Right lobe of liver (tissue), 6 donors: ENCODE measurements at regions not wholly inside any gene's neighbourhood (a gene's known extent, or its start where the extent isn't known, plus 50 kb on each side); places are given as distances from the start of the nearest gene placed in this dataset.

Experiments used
- ATAC-seq, 4 donors: fragments of 200-7000 bp; cut with Tn5 transposase; one replicate each; pipeline ENCODE4 v1.9.1; 2020; ENCODE audit warnings: mild to moderate bottlenecking in 4 of 4, moderate library complexity in 4 of 4
- DNase-seq, 3 donors: peaks; one replicate each; pipeline ENCODE4 v3.0.0-alpha.2; 2020
- H3K27ac ChIP-seq, 3 donors: fragments of 200-600 bp; one replicate each; pipeline ENCODE4 v1.8.0; 2022
- H3K27me3 ChIP-seq, 2 donors: fragments of 200-600 bp; one replicate each; pipeline ENCODE4 v1.8.0; 2022
- H3K36me3 ChIP-seq, 4 donors: fragments of 200-600 bp; sonication (generic) in 1 of 4; one replicate each; pipeline versions ENCODE4 v1.5.1 to v1.8.0; 2017 to 2022; ENCODE audit warnings: control low read depth in 1 of 4
- H3K4me1 ChIP-seq, 4 donors: fragments of 200-600 bp; sonication (generic) in 1 of 4; one replicate each; pipeline versions ENCODE4 v1.5.1 to v1.8.0; 2017 to 2022; ENCODE audit warnings: control low read depth in 1 of 4
- H3K4me3 ChIP-seq, 3 donors: fragments of 200-600 bp; one replicate each; pipeline ENCODE4 v1.8.0; 2022
- H3K9me3 ChIP-seq, 4 donors: fragments of 200-600 bp; sonication (generic) in 1 of 4; one replicate each; pipeline versions ENCODE4 v1.5.1 to v1.8.0; 2017 to 2022; ENCODE audit warnings: control low read depth in 1 of 4
- POLR2A ChIP-seq: fragments of 450-650 bp; IDR thresholded peaks from one replicate; pipeline ENCODE4 v1.6.1; 2017; ENCODE audit warnings: antibody characterized with exemption, mild to moderate bottlenecking
- WGBS: methylation state at CpG from one replicate; pipeline ENCODE4 v1.1.6; 2018; ENCODE audit warnings: low coverage, low lambda C conversion rate; ENCODE audit not compliant: insufficient coverage; ENCODE audit errors: missing lambda C conversion rate; 5-methylcytosine and 5-hydroxymethylcytosine counted together
- intact Hi-C, 2 donors: fragments of 100-400 bp; cut with DNase I; formaldehyde crosslinking; loops; one replicate each; pipeline versions ENCODE4 v1.11.2 to v1.14.1; 2022
- TF ChIP-seq, protein P1 (sequence below), 4 donors: fragments of 200-600 bp in 3 of 4; fragments of 450-650 bp in 1 of 4; IDR thresholded peaks; one replicate each; pipeline versions ENCODE4 v1.5.1 to v1.8.0; 2016 to 2022; ENCODE audit warnings: antibody characterized with exemption in 4 of 4, mild to moderate bottlenecking in 2 of 4
- donor health status: DM: no; HTN: yes; CAD: no.
- donor health status: DM: no; HTN: no; CAD: no.
- donor health status: DM: no; HTN: no; CAD: no.
- donor health status: DM: no; HTN: yes; CAD: no.
- donor health status: DM: no; HTN: yes; CAD: no.

DNA sequence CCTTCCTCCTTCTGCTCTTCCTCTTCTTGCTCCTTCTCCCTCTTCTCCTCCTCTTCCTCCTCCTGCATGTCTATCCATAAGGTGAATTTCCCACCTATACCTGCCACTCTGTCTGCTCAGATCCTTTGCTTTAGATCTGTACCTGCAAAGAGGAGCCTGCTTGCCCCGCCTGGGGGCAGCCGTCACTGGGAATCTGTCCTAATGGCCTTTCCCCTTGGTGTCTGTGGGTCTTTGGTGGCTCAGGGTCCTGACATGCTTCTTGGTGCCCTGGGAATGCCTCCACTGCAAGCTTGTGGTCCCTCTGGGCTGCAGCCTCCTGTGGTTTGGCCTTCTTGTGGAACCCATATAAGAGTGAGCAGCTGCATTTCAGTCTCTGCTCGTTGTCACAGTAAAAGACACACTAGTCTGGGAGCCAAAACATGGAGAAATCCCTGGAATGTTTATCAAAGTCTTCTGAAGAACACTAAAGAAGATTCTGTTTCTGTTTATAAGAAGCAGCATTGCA, 79.5 kb upstream of the CSF3R start:
- Histone ChIP-seq H3K36me3 (no peaks in the 10 kb centered on the region), H3K9me3 (no peaks in the 10 kb centered on the region), H3K4me1 (peaks cover 0 to under 1% (median 0%) of the 10 kb centered on the region in 4 donors), H3K27ac (no peak overlapping the region), H3K27me3 (no peaks in the 10 kb centered on the region), H3K4me3 (no peak overlapping the region)
- intact Hi-C loops: no loop called here
- TF ChIP-seq, protein P1, sequence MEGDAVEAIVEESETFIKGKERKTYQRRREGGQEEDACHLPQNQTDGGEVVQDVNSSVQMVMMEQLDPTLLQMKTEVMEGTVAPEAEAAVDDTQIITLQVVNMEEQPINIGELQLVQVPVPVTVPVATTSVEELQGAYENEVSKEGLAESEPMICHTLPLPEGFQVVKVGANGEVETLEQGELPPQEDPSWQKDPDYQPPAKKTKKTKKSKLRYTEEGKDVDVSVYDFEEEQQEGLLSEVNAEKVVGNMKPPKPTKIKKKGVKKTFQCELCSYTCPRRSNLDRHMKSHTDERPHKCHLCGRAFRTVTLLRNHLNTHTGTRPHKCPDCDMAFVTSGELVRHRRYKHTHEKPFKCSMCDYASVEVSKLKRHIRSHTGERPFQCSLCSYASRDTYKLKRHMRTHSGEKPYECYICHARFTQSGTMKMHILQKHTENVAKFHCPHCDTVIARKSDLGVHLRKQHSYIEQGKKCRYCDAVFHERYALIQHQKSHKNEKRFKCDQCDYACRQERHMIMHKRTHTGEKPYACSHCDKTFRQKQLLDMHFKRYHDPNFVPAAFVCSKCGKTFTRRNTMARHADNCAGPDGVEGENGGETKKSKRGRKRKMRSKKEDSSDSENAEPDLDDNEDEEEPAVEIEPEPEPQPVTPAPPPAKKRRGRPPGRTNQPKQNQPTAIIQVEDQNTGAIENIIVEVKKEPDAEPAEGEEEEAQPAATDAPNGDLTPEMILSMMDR (IDR thresholded peaks at IDR 0.05): no peak
- no peak for TF ChIP-seq POLR2A
- ATAC-seq (no peak), DNase-seq (peak in 2 of 3 donors; percentile 5 to 36)
- 62% methylated on average over 3 of the region's 3 CpGs for WGBS

GRCh38 chr1:36561361-36561724, 78.6 kb upstream of the CSF3R start:
- intact Hi-C loops: no loop called here
- WGBS: 78% methylated on average over 8 of the region's 9 CpGs
- no peaks in the 10 kb centered on the region for H3K9me3 ChIP-seq
- TF ChIP-seq POLR2A: no peak
- TF ChIP-seq, protein P1 (IDR thresholded peaks at IDR 0.05): no peak
- H3K4me1 ChIP-seq: no peaks in the 10 kb centered on the region
- DNase-seq (peak in 1 of 3 donors; percentile 22), ATAC-seq (no peak)
- H3K27ac ChIP-seq: no peak overlapping the region
- no peaks in the 10 kb centered on the region for H3K27me3 ChIP-seq
- H3K36me3 ChIP-seq: no peaks in the 10 kb centered on the region
- H3K4me3 ChIP-seq: no peak overlapping the region

DNA sequence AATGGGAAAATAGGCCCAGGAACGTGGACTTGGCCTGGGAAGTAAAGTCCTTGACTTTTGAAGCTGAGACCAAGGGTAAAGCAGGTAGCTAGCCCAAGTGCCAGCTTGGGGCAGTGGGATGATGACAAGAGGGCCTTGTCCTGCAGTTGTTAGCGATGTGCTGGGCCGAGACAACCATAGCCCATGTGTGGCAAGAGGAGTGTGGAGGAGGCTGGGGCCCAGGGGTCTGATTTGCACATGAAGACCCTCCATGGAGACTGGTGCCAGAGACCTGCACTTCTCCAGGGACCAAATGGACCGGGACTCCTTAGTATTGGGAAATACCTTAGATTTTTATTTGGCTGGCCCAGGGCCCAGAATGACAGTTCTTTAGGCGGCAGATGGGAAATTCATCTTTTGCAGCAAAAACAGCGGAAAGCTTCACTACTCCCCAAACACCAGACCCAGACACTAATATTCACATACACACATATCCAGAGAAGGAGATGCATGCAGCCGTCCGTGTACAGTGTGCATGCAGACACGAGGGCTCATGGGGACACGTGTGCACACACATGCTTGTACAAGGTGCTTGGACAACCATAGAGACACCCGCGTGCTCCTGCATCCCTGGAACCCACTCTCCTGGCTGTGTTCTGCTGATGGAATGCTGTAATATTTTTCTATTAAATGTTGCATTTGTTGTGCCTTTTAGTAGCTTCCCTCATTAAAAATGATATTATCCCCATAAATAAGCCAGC, 78.1 kb upstream of the CSF3R start:
- intact Hi-C loops: no loop called here
- Histone ChIP-seq H3K9me3 (no peaks in the 10 kb centered on the region), H3K27ac (no peak overlapping the region), H3K4me3 (no peak overlapping the region), H3K27me3 (no peaks in the 10 kb centered on the region), H3K36me3 (no peaks in the 10 kb centered on the region), H3K4me1 (no peaks in the 10 kb centered on the region)
- no peak for TF ChIP-seq POLR2A
- TF ChIP-seq, protein P1 (IDR thresholded peaks at IDR 0.05): no peak
- DNase-seq: peak in 1 of 3 donors; percentile 15
- ATAC-seq: no peak
- WGBS: 90% methylated on average over 2 of the region's 12 CpGs

- 79% methylated on average over 5 of the region's 8 CpGs for WGBS
- no peaks in the 10 kb centered on the region for H3K9me3 ChIP-seq
- no peaks in the 10 kb centered on the region for H3K27me3 ChIP-seq
- H3K4me1 ChIP-seq: no peaks in the 10 kb centered on the region
- no peaks in the 10 kb centered on the region for H3K36me3 ChIP-seq
- peak in 1 of 3 donors; percentile 22 for DNase-seq
- no peak overlapping the region for H3K27ac ChIP-seq
- intact Hi-C loops: no loop called here
- no peak for ATAC-seq
- no peak for TF ChIP-seq POLR2A
- TF ChIP-seq, protein P1 (IDR thresholded peaks at IDR 0.05): no peak
- H3K4me3 ChIP-seq: no peak overlapping the region
Observed at GRCh38 chr1:36560177-36560576, 77.5 kb upstream of the CSF3R start.
